Body of pancreas (tissue), 4 donors: ENCODE measurements at regions not wholly inside any gene's neighbourhood (a gene's known extent, or its start where the extent isn't known, plus 50 kb on each side); places are given as distances from the start of the nearest gene placed in this dataset.

Experiments
- CTCF ChIP-seq, 7 experiments: fragments of 450-650 bp in 4 of 7; fragments of 200-600 bp in 3 of 7; sonication (generic) in 3 of 7; IDR thresholded peaks; one replicate each; pipeline ENCODE4 v1.5.1; 2016 to 2019; ENCODE audit warnings: antibody characterized with exemption in 7 of 7
- POLR2A ChIP-seq, 3 donors: fragments of 450-650 bp; IDR thresholded peaks; one replicate each; pipeline ENCODE4 v1.6.1; 2016; ENCODE audit warnings: antibody characterized with exemption in 3 of 3, mild to moderate bottlenecking in 2 of 3

DNA sequence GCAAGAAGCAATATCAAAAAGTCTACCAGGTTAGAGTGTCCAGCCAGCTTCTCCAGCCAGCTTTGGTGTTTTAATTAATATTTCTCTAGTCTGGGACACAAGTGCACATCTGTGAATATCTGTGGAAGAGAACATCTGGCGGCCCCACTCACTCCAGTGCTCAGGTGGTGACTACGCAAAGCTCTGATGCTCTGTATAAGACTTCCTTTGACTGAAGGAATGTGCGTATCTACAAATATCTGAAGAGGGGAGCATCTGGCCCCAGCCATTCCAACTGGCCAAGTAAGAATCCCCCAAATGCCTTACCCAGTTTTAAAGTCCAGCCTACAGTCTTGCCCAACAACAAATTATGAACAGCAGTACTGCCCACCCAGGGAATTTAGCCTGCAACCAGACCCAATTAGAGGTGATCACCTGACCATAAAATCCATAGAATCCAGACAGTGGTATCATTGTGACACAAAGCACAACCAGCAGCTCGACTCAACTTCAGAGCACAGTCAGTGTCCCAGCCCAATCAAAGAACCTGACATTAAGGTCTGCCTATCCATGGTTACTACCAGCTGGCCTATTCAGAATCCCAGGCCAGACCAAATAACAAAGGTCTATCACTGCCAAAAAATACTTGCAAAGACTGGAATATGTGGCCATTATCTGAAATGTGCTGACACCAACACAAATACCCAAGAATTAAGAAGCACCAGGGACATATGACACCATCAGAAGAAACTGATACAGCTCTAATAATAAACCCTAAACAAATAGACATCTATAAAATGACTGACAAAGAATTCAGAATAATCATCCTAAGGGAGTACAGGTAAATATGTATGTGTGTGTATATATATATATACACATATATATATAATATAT, 76.1 kb upstream of the MANEA start:
- no peak for TF ChIP-seq POLR2A (IDR thresholded peaks at IDR 0.05)
- TF ChIP-seq CTCF (IDR thresholded peaks at IDR 0.05): no peak
